ENCODE measurements at regions not wholly inside any gene's neighbourhood (a gene's known extent, or its start where the extent isn't known, plus 50 kb on each side); places are given as distances from the start of the nearest gene placed in this dataset.

DNA sequence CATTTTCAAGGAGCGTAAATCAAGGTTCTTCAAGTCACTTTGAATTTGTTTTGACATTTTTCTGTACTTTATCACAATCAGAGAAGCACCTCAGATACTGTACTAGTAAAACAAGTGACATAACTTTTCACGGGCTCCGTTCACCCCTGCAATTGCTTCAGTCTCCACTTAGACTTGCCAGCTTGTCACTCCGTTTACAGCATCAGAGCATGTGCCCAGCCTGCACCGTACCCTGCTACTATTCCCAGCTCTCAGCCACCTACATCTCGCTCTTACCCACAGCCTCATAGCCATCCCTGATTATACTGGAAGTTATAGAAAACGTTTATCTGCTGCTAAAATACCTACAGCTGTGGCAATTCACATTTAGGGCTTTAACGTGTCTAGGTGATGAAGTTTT is 135.3 kb upstream of the TENM3 start:
- Histone ChIP-seq H3K4me1 (ENCODE audit: insufficient read depth, low read length) (no peaks in the 10 kb centered on the region), H3K36me3 (ENCODE audit: insufficient read depth, low read length) (no peaks in the 10 kb centered on the region), H3K4me3 (ENCODE audit: low read length) (no peak overlapping the region), H3K9me3 (ENCODE audit: low read length) (no peaks in the 10 kb centered on the region), H2AFZ (ENCODE audit: low read depth, low read length) (no peak overlapping the region), H3K27me3 (ENCODE audit: insufficient read depth, low read length) (no peaks in the 10 kb centered on the region)

GRCh38 chr4:182111586-182111985 is 131.6 kb upstream of the TENM3 start:
- Histone ChIP-seq H3K9me3 (ENCODE audit: low read length) (no peaks in the 10 kb centered on the region), H3K4me3 (ENCODE audit: low read length) (no peak overlapping the region), H3K4me1 (ENCODE audit: insufficient read depth, low read length) (no peaks in the 10 kb centered on the region), H2AFZ (ENCODE audit: low read depth, low read length) (no peak overlapping the region), H3K27me3 (ENCODE audit: insufficient read depth, low read length) (no peaks in the 10 kb centered on the region), H3K36me3 (ENCODE audit: insufficient read depth, low read length) (no peaks in the 10 kb centered on the region)

- Histone ChIP-seq H3K4me3 (ENCODE audit: low read length) (no peak overlapping the region), H3K9me3 (ENCODE audit: low read length) (peaks cover 3% of the 10 kb centered on the region), H3K36me3 (ENCODE audit: insufficient read depth, low read length) (no peaks in the 10 kb centered on the region), H2AFZ (ENCODE audit: low read depth, low read length) (no peak overlapping the region), H3K27me3 (ENCODE audit: insufficient read depth, low read length) (no peaks in the 10 kb centered on the region), H3K4me1 (ENCODE audit: insufficient read depth, low read length) (no peaks in the 10 kb centered on the region)
These were observed 129.4 kb upstream of the TENM3 start for GRCh38 chr4:182113779-182114178.

GRCh38 chr4:182124359-182124758 is 118.8 kb upstream of the TENM3 start:
- no peaks in the 10 kb centered on the region for H3K36me3 ChIP-seq (ENCODE audit: insufficient read depth, low read length)
- H3K27me3 ChIP-seq (ENCODE audit: insufficient read depth, low read length): no peaks in the 10 kb centered on the region
- no peaks in the 10 kb centered on the region for H3K4me1 ChIP-seq (ENCODE audit: insufficient read depth, low read length)
- H3K4me3 ChIP-seq (ENCODE audit: low read length): no peak overlapping the region
- H3K9me3 ChIP-seq (ENCODE audit: low read length): peaks cover 8% of the 10 kb centered on the region
- H2AFZ ChIP-seq (ENCODE audit: low read depth, low read length): no peak overlapping the region

- peaks cover 8% of the 10 kb centered on the region for H3K9me3 ChIP-seq (ENCODE audit: low read length)
- H3K4me1 ChIP-seq (ENCODE audit: insufficient read depth, low read length): no peaks in the 10 kb centered on the region
- H2AFZ ChIP-seq (ENCODE audit: low read depth, low read length): no peak overlapping the region
- H3K36me3 ChIP-seq (ENCODE audit: insufficient read depth, low read length): no peaks in the 10 kb centered on the region
- H3K4me3 ChIP-seq (ENCODE audit: low read length): no peak overlapping the region
- H3K27me3 ChIP-seq (ENCODE audit: insufficient read depth, low read length): no peaks in the 10 kb centered on the region
These were observed 117.1 kb upstream of the TENM3 start for GRCh38 chr4:182126096-182126495.

DNA sequence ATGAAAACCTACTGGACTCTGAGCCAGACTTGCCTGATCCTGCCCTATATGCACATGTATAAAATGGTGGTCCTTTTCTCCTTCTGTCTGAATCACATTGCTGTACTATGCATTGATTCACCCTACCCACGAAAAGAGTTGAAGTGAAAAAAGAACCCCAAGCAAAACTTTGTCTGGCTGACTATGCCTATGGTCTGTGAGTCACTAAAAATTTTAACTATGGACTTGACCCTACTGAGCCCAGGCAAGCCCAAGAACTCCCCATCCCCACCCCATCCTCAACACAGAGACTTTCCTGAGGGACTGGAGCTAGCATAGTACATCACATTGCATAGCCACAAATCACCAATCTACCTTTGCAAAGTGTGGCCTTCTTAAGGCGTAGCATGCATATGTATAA is 116.6 kb upstream of the TENM3 start:
- Histone ChIP-seq H3K36me3 (ENCODE audit: insufficient read depth, low read length) (no peaks in the 10 kb centered on the region), H3K27me3 (ENCODE audit: insufficient read depth, low read length) (no peaks in the 10 kb centered on the region), H3K4me1 (ENCODE audit: insufficient read depth, low read length) (no peaks in the 10 kb centered on the region), H2AFZ (ENCODE audit: low read depth, low read length) (no peak overlapping the region), H3K4me3 (ENCODE audit: low read length) (no peak overlapping the region), H3K9me3 (ENCODE audit: low read length) (peaks cover 8% of the 10 kb centered on the region)

DNA sequence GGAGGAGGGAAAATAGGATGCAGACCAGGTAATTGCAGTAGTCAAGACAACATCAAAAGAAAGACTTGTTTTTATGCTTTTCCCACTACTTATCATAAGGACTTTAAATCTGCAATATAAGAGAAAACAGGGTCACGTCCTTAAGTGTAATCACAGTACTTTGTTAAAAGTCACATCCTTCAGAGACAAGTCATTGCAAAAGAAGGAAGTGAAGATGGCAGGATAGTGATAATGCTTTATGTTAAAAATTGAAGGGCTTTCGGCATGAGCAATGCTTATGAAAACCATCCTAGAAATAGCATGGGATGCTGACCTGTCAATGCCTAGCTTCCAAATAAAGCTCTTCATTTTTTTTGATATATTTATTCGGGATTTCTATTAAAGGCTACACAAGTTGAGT is 110.2 kb upstream of the TENM3 start:
- Histone ChIP-seq H3K4me3 (ENCODE audit: low read length) (no peak overlapping the region), H3K9me3 (ENCODE audit: low read length) (no peaks in the 10 kb centered on the region), H3K36me3 (ENCODE audit: insufficient read depth, low read length) (no peaks in the 10 kb centered on the region), H3K4me1 (ENCODE audit: insufficient read depth, low read length) (peaks cover 31% of the 10 kb centered on the region), H2AFZ (ENCODE audit: low read depth, low read length) (no peak overlapping the region), H3K27me3 (ENCODE audit: insufficient read depth, low read length) (no peaks in the 10 kb centered on the region)

DNA sequence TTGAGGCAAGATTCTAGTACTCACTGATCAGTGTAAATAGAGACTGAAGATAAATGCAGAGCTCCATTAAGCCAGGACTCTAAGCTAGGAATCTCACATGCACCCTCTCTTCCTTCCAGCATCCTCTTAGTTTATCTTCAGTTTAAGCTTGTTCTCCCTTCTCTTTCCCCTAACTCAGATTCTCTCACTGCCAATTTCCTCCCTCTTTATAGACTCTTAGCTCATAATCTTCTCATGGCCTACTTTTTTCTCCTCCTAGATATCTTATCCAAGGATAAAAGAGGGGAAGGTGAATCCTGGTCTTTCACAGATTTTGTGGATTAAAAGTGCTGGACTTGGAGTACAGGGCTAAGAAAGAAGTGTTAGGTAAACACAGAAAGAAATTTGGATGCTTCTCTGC is 108.9 kb upstream of the TENM3 start:
- H3K4me3 ChIP-seq (ENCODE audit: low read length): no peak overlapping the region
- H3K36me3 ChIP-seq (ENCODE audit: insufficient read depth, low read length): no peaks in the 10 kb centered on the region
- no peak overlapping the region for H2AFZ ChIP-seq (ENCODE audit: low read depth, low read length)
- H3K9me3 ChIP-seq (ENCODE audit: low read length): no peaks in the 10 kb centered on the region
- peaks cover 39% of the 10 kb centered on the region for H3K4me1 ChIP-seq (ENCODE audit: insufficient read depth, low read length)
- H3K27me3 ChIP-seq (ENCODE audit: insufficient read depth, low read length): no peaks in the 10 kb centered on the region

DNA sequence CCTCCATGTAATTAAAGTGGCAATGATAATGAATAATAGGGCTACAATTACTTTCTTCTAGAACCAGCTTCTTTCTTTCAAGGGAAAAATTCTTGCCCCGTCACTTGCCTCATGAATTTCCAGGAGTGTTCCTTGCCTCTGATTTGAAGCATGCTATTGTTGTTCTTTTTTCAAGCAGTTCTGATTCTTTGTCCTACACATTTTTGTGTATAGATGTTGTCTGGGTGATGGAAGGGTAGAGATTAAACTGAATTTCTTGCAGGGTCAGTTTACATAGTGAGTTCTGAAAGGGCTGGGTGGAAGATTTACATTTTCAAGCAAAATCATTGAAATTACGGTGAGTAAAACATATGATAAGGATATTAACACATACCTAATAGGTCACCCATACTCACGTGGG is 107.0 kb upstream of the TENM3 start:
- H3K36me3 ChIP-seq (ENCODE audit: insufficient read depth, low read length): no peaks in the 10 kb centered on the region
- H3K4me3 ChIP-seq (ENCODE audit: low read length): no peak overlapping the region

GRCh38 chr4:182137343-182137742 is 105.9 kb upstream of the TENM3 start:
- Histone ChIP-seq H3K4me3 (ENCODE audit: low read length) (no peak overlapping the region), H3K4me1 (ENCODE audit: insufficient read depth, low read length) (peaks cover 42% of the 10 kb centered on the region), H3K9me3 (ENCODE audit: low read length) (peaks cover 3% of the 10 kb centered on the region), H3K36me3 (ENCODE audit: insufficient read depth, low read length) (peaks cover 2% of the 10 kb centered on the region), H3K27me3 (ENCODE audit: insufficient read depth, low read length) (no peaks in the 10 kb centered on the region), H2AFZ (ENCODE audit: low read depth, low read length) (no peak overlapping the region)

More for the DNA sequence above, 107.0 kb upstream of the TENM3 start:
- no peaks in the 10 kb centered on the region for H3K27me3 ChIP-seq (ENCODE audit: insufficient read depth, low read length)
- H2AFZ ChIP-seq (ENCODE audit: low read depth, low read length): no peak overlapping the region
- H3K9me3 ChIP-seq (ENCODE audit: low read length): no peaks in the 10 kb centered on the region
- H3K4me1 ChIP-seq (ENCODE audit: insufficient read depth, low read length): peaks cover 42% of the 10 kb centered on the region

DNA sequence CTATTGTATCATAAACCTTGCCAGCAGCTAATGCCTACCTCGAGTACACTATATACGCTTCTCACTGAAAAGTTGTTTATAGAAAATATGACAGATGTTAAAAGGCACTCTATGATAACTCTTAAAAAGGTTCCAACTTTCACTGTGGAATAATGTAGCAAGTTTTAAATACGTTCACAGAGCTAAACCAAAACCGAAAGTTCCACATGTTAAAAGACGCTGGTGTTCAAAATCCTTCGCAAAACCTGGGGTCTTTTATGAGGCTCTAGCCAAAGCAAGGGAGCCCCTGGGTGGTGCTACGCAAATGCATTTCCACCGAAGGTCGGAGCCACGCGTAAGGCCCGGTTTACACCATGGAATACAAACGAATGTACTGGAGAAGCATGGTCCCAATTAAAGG is 103.7 kb upstream of the TENM3 start:
- peaks cover 6% of the 10 kb centered on the region for H3K9me3 ChIP-seq (ENCODE audit: low read length)
- no peak overlapping the region for H2AFZ ChIP-seq (ENCODE audit: low read depth, low read length)
- H3K27me3 ChIP-seq (ENCODE audit: insufficient read depth, low read length): no peaks in the 10 kb centered on the region
- no peak overlapping the region for H3K4me3 ChIP-seq (ENCODE audit: low read length)
- peaks cover 46% of the 10 kb centered on the region for H3K4me1 ChIP-seq (ENCODE audit: insufficient read depth, low read length)
- peaks cover 3% of the 10 kb centered on the region for H3K36me3 ChIP-seq (ENCODE audit: insufficient read depth, low read length)

DNA sequence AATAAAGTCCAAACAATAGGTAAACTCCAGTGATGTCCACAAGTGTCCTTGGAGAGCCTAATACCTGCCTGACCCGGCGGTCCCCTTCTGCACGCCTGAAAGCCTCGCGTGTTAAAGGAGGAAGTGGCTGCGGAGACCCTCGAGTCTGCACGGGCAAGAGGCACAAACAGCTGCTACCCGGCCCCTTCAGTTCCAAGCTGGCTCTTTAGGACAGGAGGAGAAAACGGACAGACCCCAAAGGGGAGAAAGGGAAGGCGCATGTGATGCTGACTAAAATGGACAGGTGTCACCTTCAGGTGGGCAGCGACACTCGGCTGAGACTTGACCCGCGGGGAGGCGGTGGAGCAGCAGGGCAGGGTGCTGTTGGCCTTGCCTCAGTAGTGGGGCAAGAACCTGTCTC is 102.7 kb upstream of the TENM3 start:
- H3K4me1 ChIP-seq (ENCODE audit: insufficient read depth, low read length): peaks cover 41% of the 10 kb centered on the region
- H3K9me3 ChIP-seq (ENCODE audit: low read length): peaks cover 6% of the 10 kb centered on the region
- no peaks in the 10 kb centered on the region for H3K27me3 ChIP-seq (ENCODE audit: insufficient read depth, low read length)
- peaks cover 3% of the 10 kb centered on the region for H3K36me3 ChIP-seq (ENCODE audit: insufficient read depth, low read length)
- H2AFZ ChIP-seq (ENCODE audit: low read depth, low read length): no peak overlapping the region
- no peak overlapping the region for H3K4me3 ChIP-seq (ENCODE audit: low read length)

DNA sequence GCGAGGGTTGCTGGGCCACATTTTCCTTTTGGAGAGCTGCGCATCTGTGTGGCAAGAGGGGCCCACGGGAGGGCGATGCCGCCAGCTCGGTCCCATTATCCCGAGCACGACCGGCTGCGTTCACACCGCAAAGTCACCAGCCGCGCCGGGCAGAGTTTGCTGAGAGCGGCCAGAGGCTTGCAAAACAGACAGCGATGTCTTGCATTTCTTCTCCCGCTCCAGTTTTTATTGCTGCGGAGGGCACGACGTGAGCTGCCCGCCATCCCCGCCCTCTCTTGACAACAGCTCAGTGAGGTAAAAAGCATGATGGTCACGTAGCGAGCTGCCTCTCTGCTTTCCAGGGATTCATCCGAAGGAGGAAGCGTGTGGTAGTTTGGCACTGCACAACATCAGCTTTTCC is 102.1 kb upstream of the TENM3 start:
- no peaks in the 10 kb centered on the region for H3K27me3 ChIP-seq (ENCODE audit: insufficient read depth, low read length)
- H3K9me3 ChIP-seq (ENCODE audit: low read length): peaks cover 6% of the 10 kb centered on the region
- H2AFZ ChIP-seq (ENCODE audit: low read depth, low read length): no peak overlapping the region
- no peak overlapping the region for H3K4me3 ChIP-seq (ENCODE audit: low read length)
- peaks cover 39% of the 10 kb centered on the region for H3K4me1 ChIP-seq (ENCODE audit: insufficient read depth, low read length)
- H3K36me3 ChIP-seq (ENCODE audit: insufficient read depth, low read length): peaks cover 3% of the 10 kb centered on the region

- Histone ChIP-seq H3K9me3 (ENCODE audit: low read length) (peaks cover 6% of the 10 kb centered on the region), H2AFZ (ENCODE audit: low read depth, low read length) (no peak overlapping the region), H3K4me1 (ENCODE audit: insufficient read depth, low read length) (peaks cover 35% of the 10 kb centered on the region), H3K27me3 (ENCODE audit: insufficient read depth, low read length) (no peaks in the 10 kb centered on the region), H3K36me3 (ENCODE audit: insufficient read depth, low read length) (peaks cover 3% of the 10 kb centered on the region), H3K4me3 (ENCODE audit: low read length) (peak overlapping the region; percentile 90)
These were observed 100.8 kb upstream of the TENM3 start for GRCh38 chr4:182142176-182143085.

Measured in neuron (in vitro differentiated cells).